ENCODE measurements at regions not wholly inside any gene's neighbourhood (a gene's known extent, or its start where the extent isn't known, plus 50 kb on each side); places are given as distances from the start of the nearest gene placed in this dataset.

GRCh38 chr2:155301221-155301620 is 602.7 kb downstream of the KCNJ3 start:
- H3K36me3 ChIP-seq (ENCODE audit: control insufficient read depth, insufficient read depth, low read length) = no peaks in the 10 kb centered on the region
- DNase-seq (ENCODE audit: low read depth) = no peak
- no peak for TF ChIP-seq CTCF (IDR thresholded peaks at IDR 0.05; ENCODE audit: insufficient read depth, low read length, poor library complexity, severe bottlenecking)
- H3K4me3 ChIP-seq (ENCODE audit: low read depth, low read length) = no peak overlapping the region
- no peaks in the 10 kb centered on the region for H3K27me3 ChIP-seq (ENCODE audit: control insufficient read depth, insufficient read depth, low read length)

DNA sequence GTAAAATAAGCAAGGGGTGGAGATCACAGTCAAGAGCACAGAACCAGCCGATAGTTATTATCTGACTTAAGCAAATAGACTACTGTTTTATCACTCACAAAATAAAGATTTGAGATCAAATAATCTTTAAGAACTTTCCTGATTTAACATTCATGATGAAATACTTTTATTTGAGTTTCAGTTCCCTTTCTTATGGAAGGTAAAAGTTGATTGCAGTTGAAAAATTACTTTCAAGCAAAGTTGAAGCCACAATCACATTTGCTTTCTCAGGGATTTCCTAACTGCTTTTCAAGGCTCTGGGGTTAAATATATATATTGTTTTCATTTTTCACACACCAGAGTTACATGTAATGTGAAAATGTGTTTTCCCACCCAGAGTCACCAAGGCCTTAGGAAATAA is 599.5 kb downstream of the KCNJ3 start:
- H3K4me3 ChIP-seq (ENCODE audit: low read depth, low read length) = no peak overlapping the region
- no peaks in the 10 kb centered on the region for H3K27me3 ChIP-seq (ENCODE audit: control insufficient read depth, insufficient read depth, low read length)
- no peak for DNase-seq (ENCODE audit: low read depth)
- TF ChIP-seq CTCF (IDR thresholded peaks at IDR 0.05; ENCODE audit: insufficient read depth, low read length, poor library complexity, severe bottlenecking) = no peak
- H3K36me3 ChIP-seq (ENCODE audit: control insufficient read depth, insufficient read depth, low read length) = no peaks in the 10 kb centered on the region

DNA sequence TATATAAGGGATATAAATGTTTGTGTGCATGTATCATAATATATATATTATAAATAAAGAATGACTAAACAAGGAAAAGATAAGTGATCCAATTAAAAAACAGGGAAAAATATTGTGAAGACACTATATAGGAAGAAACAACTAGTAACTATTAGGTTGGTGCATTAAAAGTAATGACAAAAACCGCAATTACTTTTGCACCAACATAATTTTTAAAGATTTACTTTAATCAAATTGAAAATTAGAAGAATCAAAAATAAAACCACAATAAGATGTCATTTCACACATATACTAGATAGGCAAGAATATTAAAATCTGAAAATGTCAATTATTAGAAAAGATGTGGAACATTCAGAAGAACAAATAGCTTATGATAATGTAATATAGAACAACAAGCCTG is 595.9 kb downstream of the KCNJ3 start:
- H3K4me3 ChIP-seq (ENCODE audit: low read depth, low read length) = no peak overlapping the region
- H3K36me3 ChIP-seq (ENCODE audit: control insufficient read depth, insufficient read depth, low read length) = no peaks in the 10 kb centered on the region
- DNase-seq (ENCODE audit: low read depth) = no peak
- H3K27me3 ChIP-seq (ENCODE audit: control insufficient read depth, insufficient read depth, low read length) = no peaks in the 10 kb centered on the region
- TF ChIP-seq CTCF (IDR thresholded peaks at IDR 0.05; ENCODE audit: insufficient read depth, low read length, poor library complexity, severe bottlenecking) = no peak

DNA sequence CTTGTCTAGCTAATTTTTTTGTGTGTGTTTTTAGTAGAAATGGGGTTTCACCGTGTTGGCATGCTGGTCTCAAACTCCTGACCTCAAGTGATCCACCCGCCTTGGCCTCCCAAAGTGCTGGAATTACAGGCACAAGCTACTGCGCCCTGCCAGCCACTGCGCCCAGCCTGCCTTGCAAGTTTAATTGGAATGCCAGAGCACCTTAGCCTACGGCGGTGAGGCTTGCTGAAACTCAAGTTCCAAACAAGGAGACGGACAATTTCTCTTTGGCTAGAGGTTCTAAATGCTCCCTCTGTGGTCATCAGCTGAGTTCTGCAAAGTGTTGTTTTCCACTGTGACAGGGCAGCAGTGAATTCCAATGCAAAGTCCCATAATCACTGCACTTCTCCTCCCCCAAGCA is 583.4 kb downstream of the KCNJ3 start:
- TF ChIP-seq CTCF (IDR thresholded peaks at IDR 0.05; ENCODE audit: insufficient read depth, low read length, poor library complexity, severe bottlenecking) = no peak
- H3K4me3 ChIP-seq (ENCODE audit: low read depth, low read length) = no peak overlapping the region
- no peaks in the 10 kb centered on the region for H3K27me3 ChIP-seq (ENCODE audit: control insufficient read depth, insufficient read depth, low read length)
- no peak for DNase-seq (ENCODE audit: low read depth)
- no peaks in the 10 kb centered on the region for H3K36me3 ChIP-seq (ENCODE audit: control insufficient read depth, insufficient read depth, low read length)

DNA sequence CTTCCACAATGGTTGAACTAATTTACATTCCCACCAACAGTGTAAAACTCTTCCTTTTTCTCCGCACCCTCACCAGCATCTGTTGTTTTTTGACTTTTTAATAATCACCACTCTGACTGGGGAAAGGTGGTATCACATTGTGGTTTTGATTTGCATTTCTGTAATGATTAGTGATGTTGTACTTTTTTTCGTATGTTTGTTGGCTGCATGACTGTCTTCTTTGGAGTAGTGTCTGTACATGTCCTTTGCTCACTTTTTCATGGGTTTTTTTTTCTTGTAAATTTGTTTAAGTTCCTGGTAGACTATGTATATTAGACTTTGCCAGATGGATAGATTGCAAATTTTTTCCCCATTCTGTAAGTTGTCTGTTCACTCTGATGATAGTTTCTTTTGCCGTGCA is 574.8 kb downstream of the KCNJ3 start:
- TF ChIP-seq CTCF (IDR thresholded peaks at IDR 0.05; ENCODE audit: insufficient read depth, low read length, poor library complexity, severe bottlenecking) = no peak
- H3K27me3 ChIP-seq (ENCODE audit: control insufficient read depth, insufficient read depth, low read length) = no peaks in the 10 kb centered on the region
- DNase-seq (ENCODE audit: low read depth) = no peak
- no peak overlapping the region for H3K4me3 ChIP-seq (ENCODE audit: low read depth, low read length)
- H3K36me3 ChIP-seq (ENCODE audit: control insufficient read depth, insufficient read depth, low read length) = no peaks in the 10 kb centered on the region

GRCh38 chr2:155266583-155266982 is 568.1 kb downstream of the KCNJ3 start:
- TF ChIP-seq CTCF (IDR thresholded peaks at IDR 0.05; ENCODE audit: insufficient read depth, low read length, poor library complexity, severe bottlenecking) = no peak
- DNase-seq (ENCODE audit: low read depth) = no peak
- Histone ChIP-seq H3K27me3 (ENCODE audit: control insufficient read depth, insufficient read depth, low read length) (no peaks in the 10 kb centered on the region), H3K4me3 (ENCODE audit: low read depth, low read length) (no peak overlapping the region), H3K36me3 (ENCODE audit: control insufficient read depth, insufficient read depth, low read length) (no peaks in the 10 kb centered on the region)
